ENCODE measurements at regions not wholly inside any gene's neighbourhood (a gene's known extent, or its start where the extent isn't known, plus 50 kb on each side); places are given as distances from the start of the nearest gene placed in this dataset.

GRCh38 chr22:27183474-27183873 lies 526.1 kb downstream of the MIAT start:
- ATAC-seq (ENCODE audit: poor library complexity) (no peak), DNase-seq (no peak)
- intact Hi-C loops (cut with DNase I) = no loop called here

DNA sequence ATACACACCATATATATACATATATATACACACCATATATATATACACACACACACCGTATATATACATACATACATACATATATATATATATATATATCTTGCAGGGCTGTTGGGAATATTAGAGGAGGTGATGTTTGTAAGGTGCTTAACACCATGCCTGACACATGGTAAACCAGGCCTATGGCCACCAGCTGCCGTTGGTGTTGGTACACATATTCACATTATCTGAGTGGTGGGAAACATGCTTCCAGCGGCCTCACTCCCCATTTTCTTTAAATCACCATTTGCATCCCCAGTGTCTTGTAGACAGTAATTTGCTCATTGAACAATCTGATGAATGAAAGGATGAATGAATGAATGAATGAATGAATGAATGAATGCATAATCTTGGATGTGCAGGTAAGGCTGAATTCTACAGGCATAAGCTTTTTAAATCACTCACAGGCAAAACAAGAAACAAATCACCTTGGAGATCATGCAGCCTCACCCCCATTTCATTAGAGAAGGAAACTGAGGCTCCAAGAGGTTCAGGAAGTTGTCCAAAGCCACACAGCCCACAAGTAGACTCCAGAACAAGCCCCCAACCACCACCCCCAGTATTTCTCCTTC lies 527.8 kb downstream of the MIAT start:
- DNase-seq (no peak), ATAC-seq (ENCODE audit: poor library complexity) (no peak)
- intact Hi-C loops (cut with DNase I) = no loop called here

DNA sequence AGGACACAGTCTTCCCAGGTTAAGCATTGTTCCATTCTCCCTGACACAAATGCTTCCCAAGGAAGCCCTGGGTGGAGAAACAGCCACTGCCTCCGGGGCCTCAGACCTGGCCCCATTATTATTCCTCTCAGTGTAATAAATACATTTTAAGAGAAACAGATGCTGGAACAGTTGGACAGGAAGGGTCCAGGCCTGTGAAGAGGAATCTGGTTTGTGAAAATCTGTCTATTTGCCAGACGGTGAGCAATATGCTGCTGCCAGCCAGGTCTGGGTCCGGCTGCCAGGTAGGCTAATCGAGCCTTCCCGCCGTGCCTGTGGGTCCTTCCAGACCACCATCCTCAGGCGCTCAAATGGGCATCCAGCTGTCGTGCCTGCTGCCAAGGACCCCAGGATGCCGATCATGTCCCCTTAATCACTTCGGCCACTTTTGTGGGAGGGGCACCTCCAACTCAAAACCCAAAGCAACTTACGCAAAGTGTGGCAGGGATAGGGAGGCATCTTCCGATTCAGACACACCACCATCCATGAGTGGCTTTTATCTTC lies 528.4 kb downstream of the MIAT start:
- no peak for ATAC-seq (ENCODE audit: poor library complexity)
- DNase-seq = no peak
- intact Hi-C loops (cut with DNase I) = no loop called here

GRCh38 chr22:27186643-27187042 lies 529.3 kb downstream of the MIAT start:
- intact Hi-C loops (cut with DNase I) = no loop called here
- DNase-seq = no peak
- no peak for ATAC-seq (ENCODE audit: poor library complexity)

DNA sequence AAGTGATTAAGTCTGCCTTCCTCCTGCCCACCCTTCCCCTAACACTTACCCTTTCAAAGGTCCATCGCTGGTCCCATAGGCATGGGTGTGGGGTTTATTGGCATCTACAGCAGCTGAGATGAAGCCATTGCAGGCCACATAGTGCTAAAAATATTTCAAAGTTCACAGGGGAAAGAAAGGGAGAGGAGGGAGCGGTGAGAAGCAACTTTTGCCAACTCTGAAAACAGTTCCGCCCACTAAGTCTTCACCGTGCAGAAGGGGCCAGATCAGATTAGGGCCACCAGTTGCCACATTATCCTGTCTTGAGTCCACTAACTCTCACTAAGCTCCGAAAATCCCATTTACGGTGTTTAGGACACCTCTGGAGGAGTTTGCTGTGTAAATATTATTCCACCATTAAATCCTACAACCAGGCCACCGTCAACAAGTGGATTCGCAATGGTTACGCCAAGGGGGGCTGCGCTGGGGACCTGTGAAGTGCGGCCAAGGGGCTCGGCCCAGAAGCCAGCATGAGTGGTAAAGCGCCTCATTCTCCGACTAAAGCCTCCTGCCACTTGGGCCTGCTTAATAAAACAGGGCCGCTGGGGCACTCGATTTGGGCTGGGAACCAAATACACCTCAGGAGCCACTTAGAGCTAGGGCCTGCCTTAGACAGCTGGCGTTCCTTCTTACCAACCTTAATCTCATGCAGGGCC lies 534.9 kb downstream of the MIAT start:
- no peak for DNase-seq
- intact Hi-C loops (cut with DNase I) = no loop called here
- no peak for ATAC-seq (ENCODE audit: poor library complexity)

GRCh38 chr22:27193215-27193614 lies 535.8 kb downstream of the MIAT start:
- intact Hi-C loops (cut with DNase I) = no loop called here
- no peak for ATAC-seq (ENCODE audit: poor library complexity)
- no peak for DNase-seq

DNA sequence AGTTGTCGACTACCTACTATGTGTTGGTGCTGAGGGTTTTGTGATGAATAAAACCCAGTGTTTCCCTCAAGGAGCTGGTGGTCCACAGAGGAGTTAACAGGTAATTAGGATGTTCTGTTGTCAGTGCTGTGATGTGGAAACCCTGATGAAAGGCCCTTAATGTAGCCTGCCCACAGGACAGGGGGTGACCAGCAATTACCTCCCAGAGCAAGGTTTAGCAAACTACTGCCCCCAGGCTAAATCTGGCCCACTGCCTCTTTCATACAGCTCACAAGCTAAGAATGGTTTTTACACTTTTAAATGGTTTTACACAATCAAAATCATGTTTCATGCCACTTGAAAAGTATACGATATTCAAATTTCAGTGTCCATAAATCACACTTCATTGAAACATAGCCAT lies 536.2 kb downstream of the MIAT start:
- DNase-seq = no peak
- ATAC-seq (ENCODE audit: poor library complexity) = no peak
- intact Hi-C loops (cut with DNase I) = no loop called here

- ATAC-seq (ENCODE audit: poor library complexity) = no peak
- DNase-seq = no peak
- intact Hi-C loops (cut with DNase I) = no loop called here
Observed at GRCh38 chr22:27194096-27194748, 536.8 kb downstream of the MIAT start.

- intact Hi-C loops (cut with DNase I) = no loop called here
- peak; percentile 78 for DNase-seq
- ATAC-seq (ENCODE audit: poor library complexity) = peak; percentile 89
Observed at GRCh38 chr22:27195094-27195493, 537.7 kb downstream of the MIAT start.

DNA sequence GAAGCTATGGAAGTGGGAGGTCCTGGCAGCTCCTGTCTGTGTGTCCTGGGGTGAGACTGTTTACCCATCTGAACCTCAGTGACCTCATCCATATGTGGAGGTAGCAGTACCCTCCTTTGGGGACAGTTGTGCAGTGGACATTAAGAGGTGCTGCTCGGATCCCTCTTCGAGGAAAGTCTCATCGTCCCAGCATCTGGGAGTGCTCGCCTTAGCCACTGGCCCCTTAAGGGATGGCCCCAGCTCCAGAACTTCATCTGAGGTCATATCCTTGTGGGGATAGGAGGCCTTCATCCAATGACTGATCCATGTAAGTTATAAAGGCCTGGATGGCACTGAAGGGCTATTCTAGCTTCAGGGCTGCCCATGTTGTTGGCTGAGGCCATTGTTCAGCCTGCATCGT lies 538.1 kb downstream of the MIAT start:
- peak; percentile 66 for ATAC-seq (ENCODE audit: poor library complexity)
- DNase-seq = no peak
- intact Hi-C loops (cut with DNase I) = no loop called here

GRCh38 chr22:27196606-27197005 lies 539.2 kb downstream of the MIAT start:
- intact Hi-C loops (cut with DNase I) = no loop called here
- ATAC-seq (ENCODE audit: poor library complexity) (no peak), DNase-seq (no peak)

DNA sequence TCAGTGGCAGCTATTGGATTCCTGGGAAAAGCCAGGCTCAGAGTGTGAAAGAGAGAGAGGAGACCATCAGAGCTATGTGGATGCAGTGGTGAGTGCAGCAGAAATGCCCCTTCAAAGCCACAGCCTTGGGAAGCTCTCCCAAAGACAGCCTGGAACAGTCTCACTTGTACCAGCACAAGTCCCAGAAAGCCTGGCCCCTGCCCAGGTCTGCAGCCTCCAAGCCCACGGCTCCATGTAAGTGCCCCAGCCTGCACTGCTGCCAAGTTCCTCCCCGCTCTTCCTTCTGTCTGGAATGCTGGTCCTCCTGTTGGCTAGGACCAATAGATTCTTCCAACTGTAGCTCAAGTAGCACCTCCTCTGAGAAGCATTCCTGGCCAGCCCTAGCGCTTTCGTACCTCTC lies 539.7 kb downstream of the MIAT start:
- no peak for DNase-seq
- ATAC-seq (ENCODE audit: poor library complexity) = no peak
- intact Hi-C loops (cut with DNase I) = no loop called here

GRCh38 chr22:27197618-27198017 lies 540.2 kb downstream of the MIAT start:
- no peak for DNase-seq
- intact Hi-C loops (cut with DNase I) = no loop called here
- ATAC-seq (ENCODE audit: poor library complexity) = no peak

DNA sequence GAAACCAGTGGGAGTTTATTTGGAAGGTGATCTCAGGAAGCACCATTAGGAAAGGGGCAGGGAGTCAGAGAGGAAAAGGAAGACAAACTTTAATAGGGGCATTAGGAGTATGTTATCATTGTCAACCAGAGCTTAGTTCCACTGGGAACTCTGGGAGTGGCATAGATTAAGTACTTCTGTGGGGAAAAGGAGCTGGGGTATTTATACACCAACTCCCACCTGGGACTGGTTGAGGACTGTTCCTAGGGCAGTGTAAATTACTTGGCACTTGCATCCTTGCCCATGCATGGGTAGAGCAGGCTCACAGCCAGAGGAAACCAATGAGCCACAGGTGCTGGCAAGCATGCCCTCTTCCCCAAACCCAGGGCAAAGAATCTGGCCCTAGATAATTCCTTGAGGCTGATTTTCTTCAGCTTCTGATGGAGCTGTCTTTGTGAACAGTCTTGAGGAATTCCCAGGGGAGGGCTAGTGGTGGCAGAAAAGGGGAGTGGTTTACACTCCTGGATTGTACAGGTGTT lies 541.2 kb downstream of the MIAT start:
- intact Hi-C loops (cut with DNase I) = no loop called here
- DNase-seq (no peak), ATAC-seq (ENCODE audit: poor library complexity) (no peak)

DNA sequence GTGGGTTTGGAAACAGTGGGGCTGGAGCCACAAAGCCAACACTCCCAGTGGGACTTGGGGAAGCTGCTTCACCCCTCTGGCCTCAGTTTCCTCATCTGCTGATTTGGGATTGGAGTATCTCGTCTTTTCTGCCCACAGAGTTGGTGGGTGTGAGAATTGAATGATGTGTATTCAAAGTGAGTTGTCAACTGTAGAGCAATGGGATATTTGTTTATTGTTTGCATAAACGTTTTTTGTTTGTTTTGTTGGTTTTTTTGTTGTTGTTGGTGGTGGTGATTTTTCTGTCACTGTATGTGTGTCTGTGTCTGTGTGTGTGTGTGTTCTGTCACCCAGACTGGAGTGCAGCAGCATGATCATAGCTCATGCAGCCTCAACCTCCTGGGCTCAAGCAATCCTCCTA lies 542.0 kb downstream of the MIAT start:
- intact Hi-C loops (cut with DNase I) = no loop called here
- no peak for DNase-seq

GRCh38 chr22:27201276-27201675 lies 543.9 kb downstream of the MIAT start:
- no peak for DNase-seq
- intact Hi-C loops (cut with DNase I) = no loop called here
- ATAC-seq (ENCODE audit: poor library complexity) = no peak

More for the DNA sequence above, 542.0 kb downstream of the MIAT start:
- ATAC-seq (ENCODE audit: poor library complexity) = no peak

DNA sequence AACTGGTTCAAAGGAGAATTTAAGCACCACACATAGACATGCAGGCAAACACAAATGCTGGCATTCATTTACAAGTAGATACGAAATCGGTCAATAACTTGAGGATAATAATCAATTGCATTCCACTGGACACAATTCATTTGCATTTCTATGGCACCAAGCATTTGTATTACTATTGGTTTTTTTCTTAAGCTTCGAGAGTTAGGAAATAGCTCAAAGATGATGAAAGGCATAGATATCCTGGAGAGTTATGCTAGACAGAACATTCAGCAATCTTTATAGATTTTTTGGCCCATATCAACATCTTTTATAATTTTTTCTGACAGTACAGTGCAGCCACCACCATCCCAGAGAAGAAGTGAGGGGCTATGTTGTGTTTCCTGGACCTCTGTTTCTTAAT lies 544.4 kb downstream of the MIAT start:
- intact Hi-C loops (cut with DNase I) = no loop called here
- ATAC-seq (ENCODE audit: poor library complexity) = no peak
- no peak for DNase-seq

DNA sequence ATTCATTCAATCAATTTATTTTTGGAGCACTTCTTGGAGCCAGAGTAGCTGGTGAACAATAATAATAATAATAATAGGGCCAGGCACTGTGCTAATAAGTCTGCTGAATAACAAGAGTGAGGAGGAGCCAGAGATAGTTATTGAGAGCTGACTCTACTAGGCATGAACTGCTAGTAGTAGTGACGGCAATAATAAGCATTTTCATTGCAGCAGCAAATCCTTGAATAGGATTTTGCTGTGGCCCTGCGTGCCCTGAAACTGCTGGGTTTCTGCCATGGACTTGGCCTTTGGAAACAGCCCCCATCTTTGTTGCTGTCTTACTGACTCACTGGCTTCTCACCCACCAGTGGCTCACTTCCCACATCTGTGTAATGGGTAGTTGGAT lies 545.9 kb downstream of the MIAT start:
- DNase-seq (no peak), ATAC-seq (ENCODE audit: poor library complexity) (no peak)
- intact Hi-C loops (cut with DNase I) = no loop called here

- no peak for ATAC-seq (ENCODE audit: poor library complexity)
- intact Hi-C loops (cut with DNase I) = no loop called here
Observed at GRCh38 chr22:27204280-27204679, 546.9 kb downstream of the MIAT start.

GRCh38 chr22:27204817-27205216 lies 547.4 kb downstream of the MIAT start:
- DNase-seq (no peak), ATAC-seq (ENCODE audit: poor library complexity) (no peak)
- intact Hi-C loops (cut with DNase I) = no loop called here

More at GRCh38 chr22:27204280-27204679, 546.9 kb downstream of the MIAT start:
- DNase-seq = no peak

Measured in Right ventricle myocardium superior (tissue), 1 donor.